Central memory CD4-positive, alpha-beta T cell (primary cell): ENCODE measurements at regions not wholly inside any gene's neighbourhood (a gene's known extent, or its start where the extent isn't known, plus 50 kb on each side); places are given as distances from the start of the nearest gene placed in this dataset.
"Not testable (repeated sequence)": the region's sequence is repeated elsewhere in the genome, so short reads cannot be mapped to it uniquely, and the experiment has no call there.

Experiments
- DNase-seq: peaks from one replicate; pipeline ENCODE4 v3.0.0; 2022

- DNase-seq, result no peak
These were observed 106.3 kb upstream of the ANKRD28 start for GRCh38 chr3:15903759-15904720.

- no peak for DNase-seq
These were observed 107.3 kb upstream of the ANKRD28 start for GRCh38 chr3:15905041-15905440.

GRCh38 chr3:15907403-15907802 is 109.6 kb upstream of the ANKRD28 start:
- DNase-seq, result not testable (repeated sequence)

- no peak for DNase-seq
These were observed 121.2 kb upstream of the ANKRD28 start for GRCh38 chr3:15918988-15919387.

GRCh38 chr3:15919971-15920370 is 122.2 kb upstream of the ANKRD28 start:
- DNase-seq, result no peak

GRCh38 chr3:15923640-15924405 is 126.0 kb upstream of the ANKRD28 start:
- DNase-seq, result no peak

GRCh38 chr3:15924914-15925313 is 127.1 kb upstream of the ANKRD28 start:
- no peak for DNase-seq

GRCh38 chr3:15926871-15927270 is 129.1 kb upstream of the ANKRD28 start:
- DNase-seq, result no peak

- DNase-seq, result no peak
These were observed 130.2 kb upstream of the ANKRD28 start for GRCh38 chr3:15927969-15928368.

- DNase-seq, result no peak
These were observed 132.3 kb upstream of the ANKRD28 start for GRCh38 chr3:15929944-15930571.

- no peak for DNase-seq
These were observed 134.8 kb upstream of the ANKRD28 start for GRCh38 chr3:15932348-15933300.

- DNase-seq, result no peak
These were observed 135.8 kb upstream of the ANKRD28 start for GRCh38 chr3:15933439-15934139.

GRCh38 chr3:15934389-15935195 is 136.8 kb upstream of the ANKRD28 start:
- no peak for DNase-seq

- no peak for DNase-seq
These were observed 138.5 kb upstream of the ANKRD28 start for GRCh38 chr3:15936312-15936711.

GRCh38 chr3:15940641-15941040 is 142.9 kb upstream of the ANKRD28 start:
- no peak for DNase-seq

- not testable (repeated sequence) for DNase-seq
These were observed 143.7 kb upstream of the ANKRD28 start for GRCh38 chr3:15941457-15941856.

GRCh38 chr3:15941958-15942357 is 144.2 kb upstream of the ANKRD28 start:
- DNase-seq, result no peak

- no peak for DNase-seq
These were observed 144.7 kb upstream of the ANKRD28 start for GRCh38 chr3:15942462-15942861.

GRCh38 chr3:15942936-15943335 is 145.2 kb upstream of the ANKRD28 start:
- no peak for DNase-seq

GRCh38 chr3:15948388-15948787 is 150.6 kb upstream of the ANKRD28 start:
- no peak for DNase-seq
